HepG2 (cell line): ENCODE measurements at regions not wholly inside any gene's neighbourhood (a gene's known extent, or its start where the extent isn't known, plus 50 kb on each side); places are given as distances from the start of the nearest gene placed in this dataset.

Source experiments
- ATAC-seq: fragments of 200-7000 bp; cut with Tn5 transposase; 3 replicates; pipeline ENCODE4 v1.9.1; 2020; ENCODE audit warnings: mild to moderate bottlenecking, moderate library complexity
- BruUV-seq: library from RNA; stranded (reverse); fragments of 400-500 nt; replicated peaks from 2 replicates; lab custom pipeline; 2021; lab: Mats Ljungman, UMichigan
- CTCF ChIA-PET: fragments of 300-600 bp; formaldehyde crosslinking; extraction: SDS; loops from one replicate; lab custom pipeline; 2021; ENCODE audit warnings: low total read pairs, inconsistent platforms, low intra/inter-chr PET ratio; lab: Yijun Ruan, JAX
- POLR2A ChIA-PET: fragments of 350-600 bp; sonication (Branson Sonifier 250); formaldehyde crosslinking; loops from one replicate; lab custom pipeline; 2020; ENCODE audit warnings: antibody characterized with exemption, inconsistent platforms; lab: Yijun Ruan, JAX
- DNase-seq: peaks from one replicate; pipeline ENCODE4 v3.0.0-alpha.2; 2015; ENCODE audit warnings: low spot score
- FAIRE-seq: peaks from 3 replicates; lab custom pipeline; 2011; peaks lifted over from hg19 to GRCh38; lab: Jason Lieb, UNC
- H2AFZ ChIP-seq: one replicate; pipeline ENCODE4 v1.6.1; 2011; ENCODE audit warnings: low read length, inconsistent platforms
- H3K27ac ChIP-seq: fragments of 300-600 bp; 3 replicates; pipeline ENCODE4 v1.8.0; 2011; ENCODE audit warnings: mixed run types, mild to moderate bottlenecking, mixed read lengths, low read length, inconsistent platforms; ENCODE audit not compliant: insufficient read depth; ENCODE audit errors: extremely low read length
- H3K27me3 ChIP-seq, 2 experiments: fragments of 200-600 bp in 1 of 2; 2 replicates in 1 of 2; 3 replicates in 1 of 2; pipeline versions ENCODE4 v1.6.0 to v1.8.0; 2011; ENCODE audit warnings: low read length in 2 of 2, mild to moderate bottlenecking in 2 of 2, moderate library complexity in 2 of 2, inconsistent platforms in 1 of 2; ENCODE audit not compliant: insufficient read depth in 2 of 2, control insufficient read depth in 1 of 2
- H3K36me3 ChIP-seq, 2 experiments: fragments of 200-600 bp in 1 of 2; replicated peaks in 1 of 2; 2 replicates in 1 of 2; 3 replicates in 1 of 2; pipeline versions ENCODE4 v1.5.1 to v1.8.0; 2011; ENCODE audit warnings: low read length in 2 of 2, inconsistent platforms in 1 of 2; ENCODE audit not compliant: insufficient read depth in 2 of 2, control insufficient read depth in 1 of 2
- H3K4me1 ChIP-seq: 2 replicates; pipeline ENCODE4 v1.5.1; 2012; ENCODE audit warnings: low read length, inconsistent platforms; ENCODE audit not compliant: insufficient read depth
- H3K4me2 ChIP-seq: 2 replicates; pipeline ENCODE4 v1.6.0; 2011; ENCODE audit warnings: low read depth, low read length, inconsistent platforms
- H3K4me3 ChIP-seq, 3 experiments: fragments of 200-600 bp in 1 of 3; sonication (generic), shearing (Covaris generic) in 1 of 3; replicated peaks in 1 of 3; 2 replicates each; pipeline ENCODE4 v1.5.1; 2011 to 2016; ENCODE audit warnings: low read length in 3 of 3, inconsistent platforms in 2 of 3, low read depth in 2 of 3, mild to moderate bottlenecking in 2 of 3, control low read depth in 1 of 3, mixed read lengths in 1 of 3; ENCODE audit not compliant: insufficient read depth in 1 of 3
- H3K79me2 ChIP-seq: one replicate; pipeline ENCODE4 v1.6.1; 2011; ENCODE audit warnings: low read length, inconsistent platforms; ENCODE audit not compliant: insufficient read depth
- H3K9ac ChIP-seq: 2 replicates; pipeline ENCODE4 v1.6.0; 2011; ENCODE audit warnings: mild to moderate bottlenecking, low read depth, low read length, inconsistent platforms; ENCODE audit not compliant: insufficient read depth
- H3K9me3 ChIP-seq: 2 replicates; pipeline ENCODE4 v1.5.1; 2012; ENCODE audit warnings: mild to moderate bottlenecking, low read length
- H4K20me1 ChIP-seq: 2 replicates; pipeline ENCODE4 v1.6.0; 2011; ENCODE audit warnings: inconsistent platforms, mild to moderate bottlenecking, low read length, moderate library complexity; ENCODE audit not compliant: insufficient read depth
- BCL3 ChIP-seq: sonication (generic); formaldehyde crosslinking; IDR thresholded peaks from 2 replicates; pipeline ENCODE4 v1.5.1; 2020; ENCODE audit warnings: mild to moderate bottlenecking, missing genetic modification reagents, moderate library complexity
- EHMT2 ChIP-seq: fragments of 200-600 bp; sonication (generic); IDR thresholded peaks from 2 replicates; pipeline ENCODE4 v1.7.0; 2017; ENCODE audit warnings: antibody characterized with exemption, low read depth, low read length, borderline replicate concordance
- EZH2 ChIP-seq: conservative IDR thresholded peaks from 2 replicates; pipeline ENCODE4 v1.6.1; 2012; ENCODE audit warnings: mild to moderate bottlenecking, low read depth, low read length, moderate library complexity
- HOXA7 ChIP-seq: sonication (generic); formaldehyde crosslinking; IDR thresholded peaks from 2 replicates; pipeline ENCODE4 v1.8.1; 2022; ENCODE audit warnings: mild to moderate bottlenecking, missing genetic modification reagents, moderate library complexity
- KDM4B ChIP-seq: sonication (generic); formaldehyde crosslinking; IDR thresholded peaks from 2 replicates; pipeline ENCODE4 v1.4.0; 2020; ENCODE audit warnings: missing genetic modification reagents
- PRDM10 ChIP-seq: sonication (generic); formaldehyde crosslinking; IDR thresholded peaks from 2 replicates; pipeline ENCODE4 v1.4.0; 2020; ENCODE audit warnings: low read depth, missing genetic modification reagents
- ZHX2 ChIP-seq, 2 experiments: sonication (generic) in 1 of 2; formaldehyde crosslinking in 1 of 2; IDR thresholded peaks; 2 replicates each; pipeline versions ENCODE4 v1.6.1 to v1.9.0; 2014 to 2022; ENCODE audit warnings: antibody characterized with exemption in 1 of 2, borderline replicate concordance in 1 of 2, inconsistent platforms in 1 of 2, low read depth in 1 of 2, missing genetic modification reagents in 1 of 2
- ZNF503 ChIP-seq: sonication (generic); formaldehyde crosslinking; IDR thresholded peaks from 2 replicates; pipeline ENCODE4 v1.4.0; 2020; ENCODE audit warnings: missing genetic modification reagents
- WGBS: methylation state at CpG from one replicate; pipeline ENCODE4 v1.1.6; 2017; ENCODE audit warnings: low lambda C conversion rate; 5-methylcytosine and 5-hydroxymethylcytosine counted together
- in situ Hi-C: cut with HindIII; loops from 2 replicates; pipeline ENCODE4 v1.10.0; 2017; ENCODE audit warnings: low pct_unique_long_range_greater_than_20kb; ENCODE audit not compliant: extremely low pct_ligation_motif_present
- intact Hi-C: fragments of 100-400 bp; cut with micrococcal nuclease; formaldehyde crosslinking; loops from one replicate; pipeline ENCODE4 v1.10.0; 2022; ENCODE audit not compliant: unreplicated experiment

DNA sequence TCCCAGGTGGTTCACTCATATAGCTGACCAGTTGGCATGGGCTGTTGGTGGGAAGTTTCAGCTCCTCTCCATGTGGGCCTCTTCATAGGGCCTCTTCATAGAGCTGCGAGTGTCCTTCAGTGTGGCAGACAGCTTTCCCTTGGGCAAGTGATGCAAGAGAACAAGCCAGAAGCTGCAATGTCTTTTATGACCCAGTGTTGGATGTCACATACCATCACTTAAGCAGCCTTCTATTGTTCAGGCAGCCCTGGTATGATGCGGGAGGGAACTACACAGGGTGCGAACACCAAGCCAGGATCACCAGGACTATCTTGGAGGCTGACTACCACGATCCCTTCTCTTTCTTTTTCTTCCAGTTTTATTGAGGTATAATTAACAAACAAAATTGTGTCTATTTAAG is 126.5 kb upstream of the ITGA6 start:
- 58% methylated on average over 4 of the region's 4 CpGs for WGBS
- DNase-seq = no peak
- TF ChIP-seq ZNF503 (CRISPR knock-in tag) = no peak
- TF ChIP-seq KDM4B (CRISPR knock-in tag) = no peak
- TF ChIP-seq ZHX2 (IDR thresholded peaks at IDR 0.05; ENCODE audit: low read depth) = no peak
- no peak for TF ChIP-seq ZHX2 (CRISPR knock-in tag; IDR thresholded peaks at IDR 0.05; ENCODE audit: borderline replicate concordance)
- no peak for TF ChIP-seq HOXA7 (CRISPR knock-in tag)
- no peak for TF ChIP-seq PRDM10 (CRISPR knock-in tag)
- no peak for TF ChIP-seq BCL3
- TF ChIP-seq EHMT2 = no peak
- no peak for TF ChIP-seq EZH2

More for the DNA sequence above, 126.5 kb upstream of the ITGA6 start:
- Histone ChIP-seq H3K4me3 (no peak overlapping the region), H2AFZ (no peak overlapping the region), H3K79me2 (no peaks in the 10 kb centered on the region), H3K4me2 (no peak overlapping the region), H4K20me1 (no peaks in the 10 kb centered on the region), H3K27me3 (peaks cover 0 to 25% of the 10 kb centered on the region in 2 experiments; a peak in 2 of 5 replicates), H3K36me3 (no peaks in the 10 kb centered on the region), H3K9ac (no peak overlapping the region), H3K4me1 (no peaks in the 10 kb centered on the region), H3K9me3 (no peaks in the 10 kb centered on the region), H3K27ac (no peak overlapping the region)
- POLR2A ChIA-PET = no interaction called here
- FAIRE-seq (no peak), ATAC-seq (no peak)
- in situ Hi-C loops = no loop called here
- CTCF ChIA-PET = no interaction called here
- intact Hi-C loops = no loop called here
- no TSS peak for BruUV-seq
